NCI-H1694 (cell line): ENCODE measurements at regions not wholly inside any gene's neighbourhood (a gene's known extent, or its start where the extent isn't known, plus 50 kb on each side); places are given as distances from the start of the nearest gene placed in this dataset.
A peak's percentile ranks its signal among the peaks of the same experiment; 100 is the strongest.
"Not testable (repeated sequence)": the region's sequence is repeated elsewhere in the genome, so short reads cannot be mapped to it uniquely, and the experiment has no call there.

Experiments
- DNase-seq: peaks from one replicate; lab custom pipeline; 2025; lab: John Stamatoyannopoulos, UW

GRCh38 chr16:52386694-52387093 lies 160.2 kb downstream of the TOX3 start:
- DNase-seq, result no peak

- DNase-seq, result no peak
These were observed 162.6 kb downstream of the TOX3 start for GRCh38 chr16:52384378-52384777.

- DNase-seq, result no peak
These were observed 163.2 kb downstream of the TOX3 start for GRCh38 chr16:52383640-52384292.

- DNase-seq, result no peak
These were observed 163.8 kb downstream of the TOX3 start for GRCh38 chr16:52383119-52383518.

GRCh38 chr16:52379551-52379950 lies 167.4 kb downstream of the TOX3 start:
- no peak for DNase-seq

- no peak for DNase-seq
These were observed 170.2 kb downstream of the TOX3 start for GRCh38 chr16:52376676-52377280.

GRCh38 chr16:52372313-52372712 lies 174.6 kb downstream of the TOX3 start:
- no peak for DNase-seq

GRCh38 chr16:52368859-52369258 lies 178.1 kb downstream of the TOX3 start:
- no peak for DNase-seq

GRCh38 chr16:52367821-52368220 lies 179.1 kb downstream of the TOX3 start:
- DNase-seq, result no peak

GRCh38 chr16:52366983-52367382 lies 180.0 kb downstream of the TOX3 start:
- no peak for DNase-seq

- no peak for DNase-seq
These were observed 182.4 kb downstream of the TOX3 start for GRCh38 chr16:52364500-52364899.

GRCh38 chr16:52363082-52363481 lies 183.9 kb downstream of the TOX3 start:
- DNase-seq, result no peak

GRCh38 chr16:52357711-52358110 lies 189.2 kb downstream of the TOX3 start:
- DNase-seq, result no peak

- DNase-seq, result no peak
These were observed 193.7 kb downstream of the TOX3 start for GRCh38 chr16:52353249-52353648.

GRCh38 chr16:52351451-52351850 lies 195.5 kb downstream of the TOX3 start:
- no peak for DNase-seq

- no peak for DNase-seq
These were observed 196.8 kb downstream of the TOX3 start for GRCh38 chr16:52350031-52350642.

GRCh38 chr16:52346709-52347108 lies 200.2 kb downstream of the TOX3 start:
- no peak for DNase-seq

- DNase-seq, result not testable (repeated sequence)
These were observed 213.3 kb downstream of the TOX3 start for GRCh38 chr16:52333673-52334072.

GRCh38 chr16:52320930-52321439 lies 226.0 kb downstream of the TOX3 start:
- no peak for DNase-seq

GRCh38 chr16:52318302-52319009 lies 228.5 kb downstream of the TOX3 start:
- DNase-seq, result peak; percentile 51

GRCh38 chr16:52316241-52316640 lies 230.7 kb downstream of the TOX3 start:
- no peak for DNase-seq

- DNase-seq, result peak; percentile 69
These were observed 234.2 kb downstream of the TOX3 start for GRCh38 chr16:52312716-52313115.
